ENCODE measurements at regions not wholly inside any gene's neighbourhood (a gene's known extent, or its start where the extent isn't known, plus 50 kb on each side); places are given as distances from the start of the nearest gene placed in this dataset.

GRCh38 chr13:99663908-99664307 lies 162.6 kb downstream of the TM9SF2 start:
- Histone ChIP-seq H3K4ac (replicated peaks; ENCODE audit: insufficient read length, low read depth, low read length) (no peak overlapping the region), H4K20me1 (replicated peaks in 1 of 2; ENCODE audit: control insufficient read depth in 1 of 2, insufficient read depth in 2 of 2, low read length in 2 of 2) (no peaks in the 10 kb centered on the region), H3K23ac (ENCODE audit: insufficient read length) (no peak overlapping the region), H4K8ac (ENCODE audit: extremely low read depth, insufficient read depth, low read length) (no peak overlapping the region), H3K9ac (replicated peaks in 1 of 4; ENCODE audit: extremely low read depth in 1 of 4, low read depth in 3 of 4, low read length in 3 of 4) (no peak overlapping the region), H3K4me3 (ENCODE audit: extremely low read depth in 1 of 4, insufficient read depth in 2 of 4, low read depth in 3 of 4, low read length in 4 of 4) (no peak overlapping the region), H3K14ac (ENCODE audit: insufficient read length) (no peak overlapping the region), H3K18ac (ENCODE audit: extremely low read depth, low read length) (peak overlapping the region; percentile 76; the same call in 1 of the 2 replicates), H2BK120ac (replicated peaks; ENCODE audit: low read depth, low read length) (peak overlapping the region; percentile 93), H3K79me2 (ENCODE audit: control insufficient read depth in 1 of 2, insufficient read depth in 2 of 2, low read length in 2 of 2) (peaks cover 0 to 6% of the 10 kb centered on the region in 2 experiments; a peak in 1 of 4 replicates), H2BK20ac (ENCODE audit: low read length) (no peak overlapping the region), H3K9me3 (ENCODE audit: insufficient read depth in 2 of 2, low read depth in 1 of 2, low read length in 1 of 2) (no peaks in the 10 kb centered on the region), H2BK12ac (ENCODE audit: low read depth, low read length) (no peak overlapping the region), H3K27me3 (replicated peaks in 1 of 4; ENCODE audit: control insufficient read depth in 3 of 4, extremely low read depth in 1 of 4, insufficient read depth in 3 of 4, low read length in 3 of 4) (no peaks in the 10 kb centered on the region), H2AFZ (ENCODE audit: low read length) (no peak overlapping the region), H3K36me3 (ENCODE audit: control insufficient read depth in 2 of 4, insufficient read depth in 4 of 4, low read length in 3 of 4) (no peaks in the 10 kb centered on the region), H4K91ac (replicated peaks; ENCODE audit: insufficient read length, low read length) (no peak overlapping the region), H3K79me1 (ENCODE audit: low read depth, low read length) (no peaks in the 10 kb centered on the region), H4K5ac (ENCODE audit: insufficient read length, low read depth, low read length) (peak overlapping the region; percentile 13), H3K4me1 (replicated peaks in 1 of 4; ENCODE audit: control insufficient read depth in 3 of 4, insufficient read depth in 4 of 4, low read length in 3 of 4) (peaks cover 7 to 23% (median 17%) of the 10 kb centered on the region in 4 experiments), H3K56ac (replicated peaks; ENCODE audit: insufficient read length, low read depth, low read length) (no peak overlapping the region), H3K23me2 (ENCODE audit: low read depth, low read length) (no peaks in the 10 kb centered on the region), H2BK15ac (ENCODE audit: low read length) (no peak overlapping the region), H2AK5ac (ENCODE audit: low read depth, low read length) (no peak overlapping the region), H2BK5ac (ENCODE audit: low read depth, low read length) (no peak overlapping the region), H3K4me2 (ENCODE audit: insufficient read depth in 1 of 2, low read depth in 2 of 2, low read length in 2 of 2) (no peak overlapping the region), H3K27ac (ENCODE audit: low read depth, low read length) (no peak overlapping the region)
- 88% methylated on average over 2 of the region's 2 CpGs; no CpG with 5 or more reads in 1 of the 2 experiments for WGBS, 2 experiments (ENCODE audit: extremely low coverage in 1 of 2, insufficient coverage in 1 of 2, insufficient read length in 1 of 2, insufficient replicate concordance in 2 of 2, low coverage in 1 of 2, low lambda C conversion rate in 2 of 2, missing lambda C conversion rate in 1 of 2)
- FAIRE-seq (no peak), DNase-seq (ENCODE audit: low read depth in 1 of 2, low spot score in 2 of 2) (no peak)
- ChIA-PET CTCF (ENCODE audit: partially characterized antibody) (interaction anchor here (0.6 to 1.2 kb wide), 3 partner anchors 49 to 164 kb away, joined by 4 to 5 read pairs (median 4); no protein-coding TSS in a partner anchor), POLR2A (ENCODE audit: partially characterized antibody) (interaction anchor here (1.3 kb wide), 1 partner anchor 24 kb away, joined by 7 read pairs; no protein-coding TSS in a partner anchor)
- TF ChIP-seq MAFK (IDR thresholded peaks at IDR 0.05; ENCODE audit: low read depth, low read length) (no peak), EGR1 (IDR thresholded peaks at IDR 0.05; ENCODE audit: borderline replicate concordance, low read depth, low read length) (no peak), SUZ12 (IDR thresholded peaks at IDR 0.05; ENCODE audit: low read length) (no peak), CTBP2 (IDR thresholded peaks at IDR 0.05; ENCODE audit: borderline replicate concordance, insufficient read depth, insufficient read length, low read length) (no peak), HDAC2 (IDR thresholded peaks at IDR 0.05; ENCODE audit: borderline replicate concordance in 1 of 2, low read depth in 2 of 2, low read length in 2 of 2) (no peak), RNF2 (IDR thresholded peaks at IDR 0.05; ENCODE audit: borderline replicate concordance, low read depth, low read length, missing control alignments, poor library complexity, severe bottlenecking) (no peak), KDM5A (IDR thresholded peaks at IDR 0.05; ENCODE audit: low read length) (no peak), POU5F1 (IDR thresholded peaks at IDR 0.05; ENCODE audit: low read depth, low read length) (no peak), RFX5 (IDR thresholded peaks at IDR 0.05; ENCODE audit: borderline replicate concordance, low read depth, low read length) (no peak), ATF3 (IDR thresholded peaks at IDR 0.05; ENCODE audit: insufficient read depth, low read depth, low read length) (no peak), POLR2AphosphoS5 (IDR thresholded peaks at IDR 0.05; ENCODE audit: low read depth, low read length) (no peak), SP2 (IDR thresholded peaks at IDR 0.05; ENCODE audit: low read length) (no peak)
- TF ChIP-seq, protein P1, sequence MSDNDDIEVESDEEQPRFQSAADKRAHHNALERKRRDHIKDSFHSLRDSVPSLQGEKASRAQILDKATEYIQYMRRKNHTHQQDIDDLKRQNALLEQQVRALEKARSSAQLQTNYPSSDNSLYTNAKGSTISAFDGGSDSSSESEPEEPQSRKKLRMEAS (IDR thresholded peaks at IDR 0.05) = no peak

All from H1 (cell line).